GM18868 (cell line): ENCODE measurements at regions not wholly inside any gene's neighbourhood (a gene's known extent, or its start where the extent isn't known, plus 50 kb on each side); places are given as distances from the start of the nearest gene placed in this dataset.

Source experiments
- ATAC-seq: cut with Tn5 transposase; IDR thresholded peaks from one replicate; pipeline ENCODE4 v1.9.1; 2021; ENCODE audit warnings: mild to moderate bottlenecking, moderate library complexity; ENCODE audit not compliant: unreplicated experiment

- ATAC-seq, result no peak
These were observed 68.0 kb upstream of the RIOK3 start for GRCh38 chr18:23384778-23385736.

- no peak for ATAC-seq
These were observed 66.8 kb upstream of the RIOK3 start for GRCh38 chr18:23386317-23386716.

GRCh38 chr18:23387265-23387664 lies 65.8 kb upstream of the RIOK3 start:
- ATAC-seq, result no peak

GRCh38 chr18:23388357-23388756 lies 64.7 kb upstream of the RIOK3 start:
- ATAC-seq, result no peak

GRCh38 chr18:23391156-23391555 lies 61.9 kb upstream of the RIOK3 start:
- ATAC-seq, result no peak

GRCh38 chr18:23397907-23398306 lies 55.2 kb upstream of the RIOK3 start:
- ATAC-seq, result no peak

GRCh38 chr18:23398401-23398800 lies 54.7 kb upstream of the RIOK3 start:
- ATAC-seq, result no peak

GRCh38 chr18:23399067-23399466 lies 54.0 kb upstream of the RIOK3 start:
- ATAC-seq, result no peak

GRCh38 chr18:23400918-23401317 lies 52.2 kb upstream of the RIOK3 start:
- no peak for ATAC-seq

GRCh38 chr18:23401400-23402347 lies 51.4 kb upstream of the RIOK3 start:
- no peak for ATAC-seq
